ENCODE measurements at regions not wholly inside any gene's neighbourhood (a gene's known extent, or its start where the extent isn't known, plus 50 kb on each side); places are given as distances from the start of the nearest gene placed in this dataset.

- Histone ChIP-seq H3K4me2 (ENCODE audit: insufficient read depth, low read length) (no peak overlapping the region), H3K27me3 (ENCODE audit: control insufficient read depth in 2 of 2, insufficient read depth in 2 of 2, low read length in 2 of 2) (peaks cover 0 to 11% of the 10 kb centered on the region in 2 experiments), H3K27ac (ENCODE audit: insufficient read depth, low read depth, low read length) (no peak overlapping the region), H3K9me3 (replicated peaks; ENCODE audit: control insufficient read depth, insufficient read depth, low read length) (no peaks in the 10 kb centered on the region), H3K9ac (replicated peaks; ENCODE audit: extremely low read depth, insufficient read depth, low read length) (no peak overlapping the region), H3K4me3 (replicated peaks in 1 of 3; ENCODE audit: insufficient read depth in 1 of 3, low read depth in 1 of 3, low read length in 3 of 3) (no peak overlapping the region), H3K4me1 (ENCODE audit: control insufficient read depth, extremely low read depth, insufficient read depth, low read length) (peaks cover 10% of the 10 kb centered on the region), H3K9me1 (replicated peaks; ENCODE audit: control insufficient read depth, extremely low read depth, insufficient read depth, low read length) (no peaks in the 10 kb centered on the region), H2AFZ (ENCODE audit: low read depth, low read length) (no peak overlapping the region), H3K79me2 (ENCODE audit: control insufficient read depth, insufficient read depth, low read length) (no peaks in the 10 kb centered on the region), H3K36me3 (ENCODE audit: control insufficient read depth in 2 of 2, extremely low read depth in 1 of 2, insufficient read depth in 2 of 2, low read length in 2 of 2) (no peaks in the 10 kb centered on the region), H4K20me1 (replicated peaks; ENCODE audit: control insufficient read depth, extremely low read depth, insufficient read depth, low read length) (no peaks in the 10 kb centered on the region)
- CTCF ChIA-PET, result interaction anchor here (1.3 kb wide), 1 partner anchor 24 kb away, joined by 3 read pairs; no protein-coding TSS in a partner anchor
- POLR2A ChIA-PET, result interaction anchor here (0.5 kb wide), 1 partner anchor 14 kb away, joined by 3 read pairs; no protein-coding TSS in a partner anchor
- intact Hi-C loops (cut with micrococcal nuclease) (no loop called here), dilution Hi-C loops (cut with MboI; ENCODE audit: extremely low pct_ligation_motif_present, low sequenced_read_pairs) (no loop called here)
- DNase-seq (ENCODE audit: low read depth, low spot score) (no peak), FAIRE-seq (no peak)
- TF ChIP-seq MYC (IDR thresholded peaks at IDR 0.05; ENCODE audit: low read depth, low read length), result no peak
- TF ChIP-seq EZH2 (IDR thresholded peaks at IDR 0.05; ENCODE audit: borderline replicate concordance, low read depth, low read length, severe bottlenecking), result no peak
- no peak for TF ChIP-seq JUN (IDR thresholded peaks at IDR 0.05; ENCODE audit: borderline replicate concordance, insufficient read depth, insufficient read length, low read depth)
- TF ChIP-seq GATA2 (IDR thresholded peaks at IDR 0.05; ENCODE audit: insufficient read depth, insufficient read length, low read depth, low read length), result no peak
- no peak for TF ChIP-seq CTCF (IDR thresholded peaks at IDR 0.05; ENCODE audit: extremely low read depth in 1 of 2, insufficient read depth in 1 of 2, low read depth in 1 of 2, low read length in 2 of 2)
- TF ChIP-seq POLR2A (IDR thresholded peaks at IDR 0.05; ENCODE audit: low read depth, low read length), result no peak
- no peak for TF ChIP-seq POLR2AphosphoS5 (IDR thresholded peaks at IDR 0.05; ENCODE audit: insufficient read depth, low read depth, low read length)
- no peak for TF ChIP-seq MAX (IDR thresholded peaks at IDR 0.05; ENCODE audit: insufficient read depth, insufficient read length)
- TF ChIP-seq FOS (IDR thresholded peaks at IDR 0.05; ENCODE audit: borderline replicate concordance, insufficient read depth, low read length), result no peak
- no TSS peak for BruUV-seq (replicated peaks)
Observed at GRCh38 chr17:72342627-72343527, 222.1 kb downstream of the SOX9 start.
